ENCODE measurements at regions not wholly inside any gene's neighbourhood (a gene's known extent, or its start where the extent isn't known, plus 50 kb on each side); places are given as distances from the start of the nearest gene placed in this dataset.
"Not testable (repeated sequence)": the region's sequence is repeated elsewhere in the genome, so short reads cannot be mapped to it uniquely, and the experiment has no call there.

- not testable (repeated sequence) for DNase-seq (ENCODE audit: low spot score)
Measured at GRCh38 chr15:29505535-29505934, 235.9 kb upstream of the NSMCE3 start.

GRCh38 chr15:29490747-29491471 is 221.3 kb upstream of the NSMCE3 start:
- DNase-seq (ENCODE audit: low spot score) = no peak

- DNase-seq (ENCODE audit: low spot score) = no peak
Measured at GRCh38 chr15:29480949-29481348, 211.3 kb upstream of the NSMCE3 start.

- no peak for DNase-seq (ENCODE audit: low spot score)
Measured at GRCh38 chr15:29480278-29480677, 210.7 kb upstream of the NSMCE3 start.

GRCh38 chr15:29477256-29477655 is 207.6 kb upstream of the NSMCE3 start:
- DNase-seq (ENCODE audit: low spot score) = no peak

GRCh38 chr15:29476503-29477080 is 207.0 kb upstream of the NSMCE3 start:
- no peak for DNase-seq (ENCODE audit: low spot score)

- no peak for DNase-seq (ENCODE audit: low spot score)
Measured at GRCh38 chr15:29475096-29475495, 205.5 kb upstream of the NSMCE3 start.

- no peak for DNase-seq (ENCODE audit: low spot score)
Measured at GRCh38 chr15:29473621-29474105, 204.0 kb upstream of the NSMCE3 start.

- no peak for DNase-seq (ENCODE audit: low spot score)
Measured at GRCh38 chr15:29472901-29473445, 203.4 kb upstream of the NSMCE3 start.

- DNase-seq (ENCODE audit: low spot score) = no peak
Measured at GRCh38 chr15:29471757-29472156, 202.1 kb upstream of the NSMCE3 start.

- no peak for DNase-seq (ENCODE audit: low spot score)
Measured at GRCh38 chr15:29471306-29471705, 201.7 kb upstream of the NSMCE3 start.

- DNase-seq (ENCODE audit: low spot score) = no peak
Measured at GRCh38 chr15:29470794-29471193, 201.2 kb upstream of the NSMCE3 start.

- DNase-seq (ENCODE audit: low spot score) = no peak
Measured at GRCh38 chr15:29470311-29470710, 200.7 kb upstream of the NSMCE3 start.

- DNase-seq (ENCODE audit: low spot score) = no peak
Measured at GRCh38 chr15:29468899-29469298, 199.3 kb upstream of the NSMCE3 start.

GRCh38 chr15:29467091-29467490 is 197.5 kb upstream of the NSMCE3 start:
- no peak for DNase-seq (ENCODE audit: low spot score)

- no peak for DNase-seq (ENCODE audit: low spot score)
Measured at GRCh38 chr15:29466292-29466691, 196.7 kb upstream of the NSMCE3 start.

GRCh38 chr15:29465816-29466215 is 196.2 kb upstream of the NSMCE3 start:
- no peak for DNase-seq (ENCODE audit: low spot score)

- no peak for DNase-seq (ENCODE audit: low spot score)
Measured at GRCh38 chr15:29465196-29465595, 195.6 kb upstream of the NSMCE3 start.

- DNase-seq (ENCODE audit: low spot score) = no peak
Measured at GRCh38 chr15:29461877-29462276, 192.3 kb upstream of the NSMCE3 start.

GRCh38 chr15:29458361-29458760 is 188.7 kb upstream of the NSMCE3 start:
- DNase-seq (ENCODE audit: low spot score) = no peak

GRCh38 chr15:29457729-29458128 is 188.1 kb upstream of the NSMCE3 start:
- DNase-seq (ENCODE audit: low spot score) = no peak

GRCh38 chr15:29456964-29457363 is 187.3 kb upstream of the NSMCE3 start:
- no peak for DNase-seq (ENCODE audit: low spot score)

GRCh38 chr15:29456255-29456654 is 186.6 kb upstream of the NSMCE3 start:
- DNase-seq (ENCODE audit: low spot score) = no peak

GRCh38 chr15:29455530-29455929 is 185.9 kb upstream of the NSMCE3 start:
- DNase-seq (ENCODE audit: low spot score) = no peak
